PC-9 (cell line): ENCODE measurements at regions not wholly inside any gene's neighbourhood (a gene's known extent, or its start where the extent isn't known, plus 50 kb on each side); places are given as distances from the start of the nearest gene placed in this dataset.

Experiments
- CTCF ChIP-seq: fragments of 200-600 bp; sonication (generic); conservative IDR thresholded peaks from 2 replicates; pipeline ENCODE4 v1.6.1; 2017; ENCODE audit warnings: mixed run types, antibody characterized with exemption, mild to moderate bottlenecking, moderate library complexity
- EZH2 ChIP-seq: fragments of 200-600 bp; sonication (generic); IDR thresholded peaks from 2 replicates; pipeline ENCODE4 v1.8.0; 2017; ENCODE audit warnings: antibody characterized with exemption, low read depth

DNA sequence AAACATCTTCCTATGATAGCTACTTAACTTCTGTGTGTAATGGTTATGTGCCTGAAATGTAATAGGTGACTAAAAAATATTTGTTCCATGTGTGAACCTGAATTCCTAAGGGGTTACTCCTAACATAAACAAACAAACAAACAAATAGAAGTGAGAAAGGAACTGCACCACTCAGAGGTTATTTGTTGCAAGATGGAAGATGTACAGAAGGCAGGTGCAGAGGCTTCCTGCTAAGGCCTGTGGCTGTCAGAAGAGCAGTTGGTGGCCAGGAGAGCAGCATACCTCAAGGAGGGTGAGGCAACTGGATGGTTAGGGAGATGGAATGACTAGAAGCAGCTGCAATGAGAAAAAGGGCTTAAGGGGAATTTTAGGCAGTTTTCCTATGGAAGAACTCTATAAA, 940.6 kb downstream of the TTLL7 start:
- TF ChIP-seq CTCF (no peak), EZH2 (no peak)
